ENCODE measurements at regions not wholly inside any gene's neighbourhood (a gene's known extent, or its start where the extent isn't known, plus 50 kb on each side); places are given as distances from the start of the nearest gene placed in this dataset.

DNA sequence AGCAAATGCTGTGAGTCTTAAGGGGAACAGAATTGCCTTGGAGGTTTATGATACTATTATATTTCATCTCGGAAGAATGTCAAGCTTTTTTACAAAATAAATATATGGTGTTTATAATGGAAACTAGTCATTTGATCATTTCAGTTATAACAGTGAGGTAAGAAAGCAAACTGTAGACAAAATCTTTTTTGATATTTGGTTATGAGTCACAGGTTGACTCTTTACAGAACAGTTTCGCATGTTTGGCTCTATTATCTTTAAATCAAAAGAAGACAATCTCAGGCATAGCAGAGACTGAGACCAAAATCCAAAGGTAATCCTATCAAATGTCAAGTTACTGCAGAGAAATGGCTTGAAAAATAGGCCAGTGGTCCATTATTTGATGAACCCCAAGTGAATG lies 490.9 kb upstream of the MDFIC2 start:
- H3K9me3 ChIP-seq (replicated peaks) = no peaks in the 10 kb centered on the region
- H3K4me1 ChIP-seq = peaks cover 8% of the 10 kb centered on the region
- no peak overlapping the region for H3K27ac ChIP-seq (replicated peaks)
- H3K4me3 ChIP-seq = no peak overlapping the region
- H3K27me3 ChIP-seq (ENCODE audit: low read depth) = no peaks in the 10 kb centered on the region
- no peak for DNase-seq
- no peaks in the 10 kb centered on the region for H3K36me3 ChIP-seq
- intact Hi-C loops (cut with micrococcal nuclease) = no loop called here
- TF ChIP-seq, protein P1, sequence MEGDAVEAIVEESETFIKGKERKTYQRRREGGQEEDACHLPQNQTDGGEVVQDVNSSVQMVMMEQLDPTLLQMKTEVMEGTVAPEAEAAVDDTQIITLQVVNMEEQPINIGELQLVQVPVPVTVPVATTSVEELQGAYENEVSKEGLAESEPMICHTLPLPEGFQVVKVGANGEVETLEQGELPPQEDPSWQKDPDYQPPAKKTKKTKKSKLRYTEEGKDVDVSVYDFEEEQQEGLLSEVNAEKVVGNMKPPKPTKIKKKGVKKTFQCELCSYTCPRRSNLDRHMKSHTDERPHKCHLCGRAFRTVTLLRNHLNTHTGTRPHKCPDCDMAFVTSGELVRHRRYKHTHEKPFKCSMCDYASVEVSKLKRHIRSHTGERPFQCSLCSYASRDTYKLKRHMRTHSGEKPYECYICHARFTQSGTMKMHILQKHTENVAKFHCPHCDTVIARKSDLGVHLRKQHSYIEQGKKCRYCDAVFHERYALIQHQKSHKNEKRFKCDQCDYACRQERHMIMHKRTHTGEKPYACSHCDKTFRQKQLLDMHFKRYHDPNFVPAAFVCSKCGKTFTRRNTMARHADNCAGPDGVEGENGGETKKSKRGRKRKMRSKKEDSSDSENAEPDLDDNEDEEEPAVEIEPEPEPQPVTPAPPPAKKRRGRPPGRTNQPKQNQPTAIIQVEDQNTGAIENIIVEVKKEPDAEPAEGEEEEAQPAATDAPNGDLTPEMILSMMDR (IDR thresholded peaks at IDR 0.05; ENCODE audit: borderline replicate concordance) = no peak

DNA sequence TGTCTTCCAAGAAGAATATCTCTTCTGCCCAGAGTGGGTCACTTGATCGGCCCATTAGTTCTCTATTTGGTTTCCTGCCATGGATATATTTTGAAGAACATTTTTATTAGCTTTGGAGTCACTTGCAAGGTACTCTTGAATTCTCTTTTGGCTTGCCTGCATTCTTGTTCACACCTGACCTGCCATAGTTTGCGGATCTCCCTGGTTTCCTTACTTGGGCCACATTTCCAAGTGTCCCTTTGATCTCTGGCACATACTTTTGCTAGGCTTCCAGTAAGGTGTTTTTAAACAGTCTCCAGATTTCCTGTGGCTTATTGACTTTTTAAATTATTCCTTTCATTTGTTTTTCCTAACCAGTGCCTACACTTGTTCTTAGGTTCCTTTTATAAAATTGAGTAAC lies 488.5 kb upstream of the MDFIC2 start:
- no peak overlapping the region for H3K4me3 ChIP-seq
- peaks cover 7% of the 10 kb centered on the region for H3K9me3 ChIP-seq (replicated peaks)
- no peaks in the 10 kb centered on the region for H3K27me3 ChIP-seq (ENCODE audit: low read depth)
- H3K36me3 ChIP-seq = no peaks in the 10 kb centered on the region
- H3K4me1 ChIP-seq = peaks cover 1% of the 10 kb centered on the region
- no peak overlapping the region for H3K27ac ChIP-seq (replicated peaks)
- no peak for DNase-seq
- intact Hi-C loops (cut with micrococcal nuclease) = no loop called here
- TF ChIP-seq, protein P1 (IDR thresholded peaks at IDR 0.05; ENCODE audit: borderline replicate concordance) = no peak

DNA sequence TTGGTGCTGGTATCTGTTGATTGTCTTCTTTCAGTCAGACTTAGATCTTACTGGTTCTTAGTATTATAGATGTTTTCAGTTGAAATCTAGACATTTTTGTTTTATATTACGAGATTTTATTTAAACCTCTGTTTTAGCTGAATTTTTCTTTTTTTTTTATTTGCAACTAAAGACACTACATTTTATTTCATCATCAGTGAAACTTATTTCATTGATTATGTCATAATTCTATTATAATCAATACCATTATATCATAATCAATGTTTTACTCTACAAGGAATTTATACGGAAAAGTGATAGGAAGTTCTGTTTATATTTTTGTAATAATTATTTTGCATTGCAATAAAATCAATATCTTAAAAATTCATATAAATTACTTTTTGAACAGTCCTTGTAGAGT lies 477.4 kb upstream of the MDFIC2 start:
- Histone ChIP-seq H3K4me3 (no peak overlapping the region), H3K27me3 (ENCODE audit: low read depth) (no peaks in the 10 kb centered on the region), H3K27ac (replicated peaks) (no peak overlapping the region), H3K36me3 (no peaks in the 10 kb centered on the region), H3K4me1 (no peaks in the 10 kb centered on the region), H3K9me3 (replicated peaks) (peaks cover 8% of the 10 kb centered on the region)
- TF ChIP-seq, protein P1 (IDR thresholded peaks at IDR 0.05; ENCODE audit: borderline replicate concordance) = no peak
- no peak for DNase-seq
- intact Hi-C loops (cut with micrococcal nuclease) = no loop called here

DNA sequence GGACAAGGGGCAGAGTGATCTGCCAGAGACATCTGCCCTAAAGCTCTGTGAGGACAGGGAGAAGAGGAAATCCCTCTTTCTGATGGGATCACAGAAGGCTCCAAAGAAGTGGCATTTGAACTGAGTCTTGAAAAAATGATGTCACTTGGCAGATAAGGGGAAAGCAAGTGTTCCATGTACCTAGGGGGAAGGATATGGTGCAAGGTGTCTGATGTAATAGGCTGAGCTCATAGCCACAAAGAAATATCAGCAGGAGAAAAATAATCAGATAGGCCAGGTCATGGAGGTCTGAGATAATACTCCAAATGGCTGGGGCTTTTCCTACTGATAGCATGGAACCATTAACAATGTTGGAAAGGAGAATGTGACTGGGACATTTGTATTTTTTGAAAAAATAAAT lies 468.4 kb upstream of the MDFIC2 start:
- Histone ChIP-seq H3K4me3 (no peak overlapping the region), H3K27me3 (ENCODE audit: low read depth) (no peaks in the 10 kb centered on the region), H3K9me3 (replicated peaks) (peaks cover 5% of the 10 kb centered on the region), H3K36me3 (no peaks in the 10 kb centered on the region), H3K4me1 (no peaks in the 10 kb centered on the region), H3K27ac (replicated peaks) (no peak overlapping the region)
- intact Hi-C loops (cut with micrococcal nuclease) = no loop called here
- TF ChIP-seq, protein P1 (IDR thresholded peaks at IDR 0.05; ENCODE audit: borderline replicate concordance) = no peak
- no peak for DNase-seq

DNA sequence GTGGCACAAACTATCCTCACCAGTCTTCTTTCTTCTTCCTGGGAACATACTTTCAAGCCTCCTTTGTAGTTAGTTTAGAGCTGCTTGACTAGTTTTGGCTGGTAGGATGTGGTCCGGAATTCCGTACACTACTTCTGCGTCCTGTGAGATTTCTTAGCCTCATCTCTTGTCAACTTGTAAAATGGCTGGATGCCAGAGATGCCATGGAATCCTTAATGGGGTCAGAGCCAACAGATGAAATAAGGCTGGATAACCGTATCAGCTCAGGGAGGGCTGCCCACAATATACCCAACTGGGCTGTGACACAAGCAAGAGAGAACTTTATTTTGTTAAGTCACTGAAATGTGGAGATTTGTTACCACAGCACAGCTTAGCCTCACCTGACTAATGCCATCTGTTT lies 466.9 kb upstream of the MDFIC2 start:
- Histone ChIP-seq H3K36me3 (no peaks in the 10 kb centered on the region), H3K27ac (replicated peaks) (no peak overlapping the region), H3K4me1 (no peaks in the 10 kb centered on the region), H3K27me3 (ENCODE audit: low read depth) (no peaks in the 10 kb centered on the region), H3K9me3 (replicated peaks) (peaks cover 5% of the 10 kb centered on the region), H3K4me3 (no peak overlapping the region)
- intact Hi-C loops (cut with micrococcal nuclease) = no loop called here
- TF ChIP-seq, protein P1 (IDR thresholded peaks at IDR 0.05; ENCODE audit: borderline replicate concordance) = no peak
- DNase-seq = no peak

DNA sequence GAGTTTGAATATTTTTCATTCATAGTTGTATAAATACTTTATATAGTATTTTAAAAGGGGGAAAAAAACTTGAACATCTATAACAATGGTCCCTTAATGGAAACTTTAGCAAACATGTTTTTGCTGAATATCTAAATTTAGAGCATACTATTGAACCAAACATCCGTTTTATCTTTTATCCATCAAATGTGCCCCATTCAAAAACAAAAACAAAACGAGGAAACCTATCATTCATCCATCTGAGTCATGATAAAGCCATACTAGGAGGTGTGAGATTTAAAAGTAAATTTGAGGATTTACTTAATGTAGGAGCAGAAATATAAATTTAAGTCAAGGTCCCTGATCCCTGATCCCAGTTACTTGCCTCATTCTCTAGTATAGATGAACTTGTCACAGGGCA lies 463.6 kb upstream of the MDFIC2 start:
- Histone ChIP-seq H3K27ac (replicated peaks) (no peak overlapping the region), H3K27me3 (ENCODE audit: low read depth) (no peaks in the 10 kb centered on the region), H3K9me3 (replicated peaks) (no peaks in the 10 kb centered on the region), H3K4me1 (no peaks in the 10 kb centered on the region), H3K36me3 (no peaks in the 10 kb centered on the region), H3K4me3 (no peak overlapping the region)
- no peak for DNase-seq
- intact Hi-C loops (cut with micrococcal nuclease) = no loop called here
- TF ChIP-seq, protein P1 (IDR thresholded peaks at IDR 0.05; ENCODE audit: borderline replicate concordance) = no peak

All from left ventricle myocardium inferior (tissue), 1 donor.